ENCODE measurements at regions not wholly inside any gene's neighbourhood (a gene's known extent, or its start where the extent isn't known, plus 50 kb on each side); places are given as distances from the start of the nearest gene placed in this dataset.

DNA sequence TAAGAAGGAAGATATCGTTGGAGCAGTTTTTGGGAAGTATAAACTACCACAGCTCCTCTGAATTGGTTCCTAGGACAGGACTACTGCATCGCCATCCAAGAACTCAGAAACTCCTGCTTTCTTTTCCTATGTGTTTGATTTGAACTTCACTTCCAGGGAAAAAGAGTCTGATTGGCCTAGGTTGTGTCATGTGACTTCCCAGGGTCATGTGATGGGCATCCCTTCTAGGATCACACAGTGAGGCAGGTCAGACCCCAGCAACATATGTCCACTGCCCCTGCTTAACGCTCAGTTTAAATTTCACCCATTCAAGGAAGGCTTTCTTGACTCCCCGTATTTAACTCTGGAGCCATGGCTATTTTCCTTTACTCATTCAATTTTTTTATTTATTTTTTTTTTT, 445.2 kb upstream of the SALL1 start:
- peaks cover 8% of the 10 kb centered on the region for H3K9me3 Mint-ChIP-seq (ENCODE audit: low read depth)
- H3K27ac Mint-ChIP-seq (ENCODE audit: unreplicated experiment): no peak overlapping the region
- no peak overlapping the region for H3K4me3 Mint-ChIP-seq (ENCODE audit: unreplicated experiment)
- DNase-seq (ENCODE audit: low spot score): no peak
- peaks cover 7% of the 10 kb centered on the region for H3K27me3 Mint-ChIP-seq (ENCODE audit: low read depth)
- no peaks in the 10 kb centered on the region for H3K4me1 Mint-ChIP-seq (ENCODE audit: low read depth)
- no peaks in the 10 kb centered on the region for H3K36me3 Mint-ChIP-seq (ENCODE audit: low read depth)
- TF ChIP-seq, protein P1, sequence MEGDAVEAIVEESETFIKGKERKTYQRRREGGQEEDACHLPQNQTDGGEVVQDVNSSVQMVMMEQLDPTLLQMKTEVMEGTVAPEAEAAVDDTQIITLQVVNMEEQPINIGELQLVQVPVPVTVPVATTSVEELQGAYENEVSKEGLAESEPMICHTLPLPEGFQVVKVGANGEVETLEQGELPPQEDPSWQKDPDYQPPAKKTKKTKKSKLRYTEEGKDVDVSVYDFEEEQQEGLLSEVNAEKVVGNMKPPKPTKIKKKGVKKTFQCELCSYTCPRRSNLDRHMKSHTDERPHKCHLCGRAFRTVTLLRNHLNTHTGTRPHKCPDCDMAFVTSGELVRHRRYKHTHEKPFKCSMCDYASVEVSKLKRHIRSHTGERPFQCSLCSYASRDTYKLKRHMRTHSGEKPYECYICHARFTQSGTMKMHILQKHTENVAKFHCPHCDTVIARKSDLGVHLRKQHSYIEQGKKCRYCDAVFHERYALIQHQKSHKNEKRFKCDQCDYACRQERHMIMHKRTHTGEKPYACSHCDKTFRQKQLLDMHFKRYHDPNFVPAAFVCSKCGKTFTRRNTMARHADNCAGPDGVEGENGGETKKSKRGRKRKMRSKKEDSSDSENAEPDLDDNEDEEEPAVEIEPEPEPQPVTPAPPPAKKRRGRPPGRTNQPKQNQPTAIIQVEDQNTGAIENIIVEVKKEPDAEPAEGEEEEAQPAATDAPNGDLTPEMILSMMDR (IDR thresholded peaks at IDR 0.05): no peak

DNA sequence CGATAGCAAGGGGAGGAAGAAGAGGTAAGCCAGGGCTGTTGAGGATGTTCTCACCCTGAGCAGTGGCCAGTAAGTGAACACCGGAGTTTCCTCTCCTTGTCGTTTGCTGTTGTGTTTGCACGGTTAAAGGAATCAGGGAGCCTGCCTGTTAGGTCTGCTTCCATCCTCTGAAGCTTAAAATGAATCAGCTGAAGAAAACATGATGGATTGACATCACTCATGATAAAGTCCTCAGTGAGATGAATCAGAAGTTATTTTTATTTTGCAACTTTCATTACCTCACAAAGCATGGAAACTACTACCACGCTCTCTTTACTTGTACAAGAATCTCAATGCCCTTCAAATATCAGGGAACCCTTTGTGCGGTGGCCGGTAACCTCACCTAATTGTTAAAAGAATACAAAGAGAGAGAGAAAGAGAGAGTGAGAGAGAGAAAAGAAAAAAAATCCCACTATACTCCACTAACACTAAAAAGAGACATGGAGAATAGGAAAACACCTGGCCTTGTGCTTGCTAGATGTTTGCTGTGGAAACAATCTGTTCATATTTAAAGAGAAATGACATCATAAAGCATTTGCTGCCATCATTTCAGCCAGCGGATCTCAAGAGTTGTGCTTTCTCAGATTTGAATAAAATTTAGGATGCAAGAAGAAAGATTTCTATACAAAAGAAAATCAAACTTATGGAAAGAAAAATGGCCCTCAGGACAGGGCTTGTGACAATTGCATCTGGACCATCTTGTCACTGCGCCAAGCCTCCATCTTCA, 441.6 kb upstream of the SALL1 start:
- Mint-ChIP-seq H3K4me3 (ENCODE audit: unreplicated experiment) (no peak overlapping the region), H3K9me3 (ENCODE audit: low read depth) (peaks cover 6% of the 10 kb centered on the region), H3K27me3 (ENCODE audit: low read depth) (peaks cover 7% of the 10 kb centered on the region), H3K4me1 (ENCODE audit: low read depth) (no peaks in the 10 kb centered on the region), H3K36me3 (ENCODE audit: low read depth) (no peaks in the 10 kb centered on the region), H3K27ac (ENCODE audit: unreplicated experiment) (no peak overlapping the region)
- no peak for DNase-seq (ENCODE audit: low spot score)
- TF ChIP-seq, protein P1 (IDR thresholded peaks at IDR 0.05): no peak

DNA sequence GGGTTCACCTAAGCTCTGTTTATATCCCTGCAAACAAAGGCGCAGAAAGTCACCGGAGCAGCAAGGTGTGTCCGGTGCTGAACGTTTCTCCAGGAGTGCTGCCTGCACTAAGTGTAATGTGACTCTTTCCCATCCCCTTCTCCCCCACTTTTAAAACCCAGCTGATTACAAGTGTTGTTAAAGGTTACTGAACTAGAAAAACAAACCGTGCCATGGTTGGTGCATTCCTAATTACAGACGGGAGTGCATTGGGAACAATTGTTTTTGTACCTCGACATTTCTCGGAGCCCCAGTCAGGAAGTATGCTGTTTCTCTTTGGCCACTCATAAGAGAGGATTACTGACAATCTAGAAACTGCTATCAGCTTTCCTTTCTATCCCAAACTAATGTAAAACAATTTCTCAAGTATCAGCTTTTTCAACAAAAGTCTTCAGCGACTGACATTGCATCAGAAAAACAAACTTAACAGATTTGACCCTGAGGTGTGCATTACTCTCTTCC, 441.0 kb upstream of the SALL1 start:
- H3K4me3 Mint-ChIP-seq (ENCODE audit: unreplicated experiment): no peak overlapping the region
- no peaks in the 10 kb centered on the region for H3K4me1 Mint-ChIP-seq (ENCODE audit: low read depth)
- H3K27ac Mint-ChIP-seq (ENCODE audit: unreplicated experiment): no peak overlapping the region
- no peaks in the 10 kb centered on the region for H3K36me3 Mint-ChIP-seq (ENCODE audit: low read depth)
- H3K27me3 Mint-ChIP-seq (ENCODE audit: low read depth): peaks cover 7% of the 10 kb centered on the region
- DNase-seq (ENCODE audit: low spot score): no peak
- peaks cover 1% of the 10 kb centered on the region for H3K9me3 Mint-ChIP-seq (ENCODE audit: low read depth)
- TF ChIP-seq, protein P1 (IDR thresholded peaks at IDR 0.05): no peak

DNA sequence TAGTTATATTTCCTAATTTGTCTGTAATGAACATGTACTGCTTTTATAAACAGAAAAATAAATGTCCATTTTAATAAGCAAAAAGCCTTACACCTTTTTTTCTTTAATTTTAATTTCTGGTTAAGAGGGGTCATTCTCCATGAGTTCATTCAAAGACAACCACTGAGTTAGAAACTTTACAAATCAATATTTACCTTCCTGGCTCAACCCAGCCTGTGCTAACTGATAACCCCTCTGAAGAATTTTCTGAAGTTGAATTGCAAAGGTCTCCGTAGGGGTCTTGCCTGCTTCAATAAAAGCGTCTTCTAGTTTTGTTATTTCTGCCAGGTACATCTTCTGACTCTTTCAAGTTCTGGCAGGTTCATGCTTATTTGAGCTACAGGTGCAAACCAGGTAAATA, 440.4 kb upstream of the SALL1 start:
- no peak overlapping the region for H3K27ac Mint-ChIP-seq (ENCODE audit: unreplicated experiment)
- DNase-seq (ENCODE audit: low spot score): no peak
- no peaks in the 10 kb centered on the region for H3K4me1 Mint-ChIP-seq (ENCODE audit: low read depth)
- TF ChIP-seq, protein P1 (IDR thresholded peaks at IDR 0.05): no peak
- H3K4me3 Mint-ChIP-seq (ENCODE audit: unreplicated experiment): no peak overlapping the region
- peaks cover 7% of the 10 kb centered on the region for H3K27me3 Mint-ChIP-seq (ENCODE audit: low read depth)
- no peaks in the 10 kb centered on the region for H3K36me3 Mint-ChIP-seq (ENCODE audit: low read depth)
- H3K9me3 Mint-ChIP-seq (ENCODE audit: low read depth): no peaks in the 10 kb centered on the region

DNA sequence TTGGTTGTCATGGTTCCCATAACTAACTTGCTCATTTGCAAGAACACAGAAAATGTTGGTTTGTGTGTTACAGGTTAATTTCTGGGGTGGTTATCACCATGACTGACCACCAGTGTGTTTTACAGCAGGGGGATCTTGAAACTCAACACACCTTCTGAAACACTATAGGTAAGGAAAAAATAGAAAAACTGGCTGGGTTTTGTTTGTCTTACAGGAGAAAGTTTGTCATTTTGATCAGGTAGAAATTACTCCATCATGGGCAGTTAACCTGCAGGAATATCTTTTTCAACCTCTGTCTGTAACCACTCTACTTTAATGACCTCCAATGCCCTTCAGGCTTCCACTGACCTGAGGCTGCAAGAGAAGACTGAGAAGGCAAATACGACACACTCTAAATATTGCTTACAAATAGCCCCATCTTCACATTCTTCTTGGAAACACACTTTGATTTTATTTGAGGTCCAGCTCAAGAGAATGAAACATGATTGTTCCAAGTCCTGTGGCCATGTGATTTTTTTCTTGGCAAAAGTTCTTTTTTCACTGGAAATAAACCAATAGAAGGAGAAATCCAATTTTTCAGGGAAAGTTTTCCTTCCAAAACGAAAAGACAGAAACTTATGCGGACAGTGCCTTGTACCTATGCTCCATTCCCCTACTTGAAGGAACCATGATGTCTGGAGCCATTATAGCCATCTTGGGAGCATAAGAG, 428.7 kb upstream of the SALL1 start:
- no peak overlapping the region for H3K4me3 Mint-ChIP-seq (ENCODE audit: unreplicated experiment)
- H3K27ac Mint-ChIP-seq (ENCODE audit: unreplicated experiment): no peak overlapping the region
- TF ChIP-seq, protein P1 (IDR thresholded peaks at IDR 0.05): no peak
- no peaks in the 10 kb centered on the region for H3K4me1 Mint-ChIP-seq (ENCODE audit: low read depth)
- H3K9me3 Mint-ChIP-seq (ENCODE audit: low read depth): no peaks in the 10 kb centered on the region
- no peaks in the 10 kb centered on the region for H3K36me3 Mint-ChIP-seq (ENCODE audit: low read depth)
- H3K27me3 Mint-ChIP-seq (ENCODE audit: low read depth): peaks cover 23% of the 10 kb centered on the region
- no peak for DNase-seq (ENCODE audit: low spot score)

All from chondrocyte (in vitro differentiated cells).